Nephron (organoid): ENCODE measurements at regions not wholly inside any gene's neighbourhood (a gene's known extent, or its start where the extent isn't known, plus 50 kb on each side); places are given as distances from the start of the nearest gene placed in this dataset.

ENCODE experiments used
- H3K27ac Mint-ChIP-seq, 3 experiments: 2 replicates each; pipeline ENCODE4 v1.8.0; 2020; ENCODE audit warnings: mixed read lengths in 3 of 3, mild to moderate bottlenecking in 2 of 3, moderate library complexity in 1 of 3
- H3K27me3 Mint-ChIP-seq: 2 replicates; pipeline ENCODE4 v1.8.0; 2021; ENCODE audit warnings: low read depth, mild to moderate bottlenecking, moderate library complexity, mixed read lengths
- H3K36me3 Mint-ChIP-seq: 2 replicates; pipeline ENCODE4 v1.8.0; 2020; ENCODE audit warnings: low read depth, mixed read lengths
- H3K4me1 Mint-ChIP-seq: 2 replicates; pipeline ENCODE4 v1.8.0; 2020; ENCODE audit warnings: mixed read lengths
- H3K4me3 Mint-ChIP-seq, 3 experiments: 2 replicates each; pipeline ENCODE4 v1.8.0; 2020; ENCODE audit warnings: mild to moderate bottlenecking in 3 of 3, mixed read lengths in 3 of 3, moderate library complexity in 2 of 3
- H3K9me3 Mint-ChIP-seq: 2 replicates; pipeline ENCODE4 v1.8.0; 2020; ENCODE audit warnings: mixed read lengths
- CTCF ChIP-seq, 3 experiments: fragments of 200-600 bp; sonication (generic); IDR thresholded peaks; one replicate each; pipeline ENCODE4 v1.5.0; 2021; ENCODE audit warnings: antibody characterized with exemption in 3 of 3; ENCODE audit not compliant: unreplicated experiment in 3 of 3

- H3K27me3 Mint-ChIP-seq = peaks cover 79% of the 10 kb centered on the region
- peaks cover 9% of the 10 kb centered on the region for H3K36me3 Mint-ChIP-seq
- TF ChIP-seq CTCF (IDR thresholded peaks at IDR 0.05; ENCODE audit: unreplicated experiment in 3 of 3) = no peak
Measured at GRCh38 chr1:38579056-38579455, 280.5 kb downstream of the RRAGC start.

GRCh38 chr1:38578271-38578951 is 281.2 kb downstream of the RRAGC start:
- Mint-ChIP-seq H3K4me1 (peaks cover 12% of the 10 kb centered on the region), H3K9me3 (peaks cover 8% of the 10 kb centered on the region), H3K27ac (peak overlapping the region in 1 of 3 experiments; percentile 2), H3K36me3 (peaks cover 6% of the 10 kb centered on the region), H3K27me3 (peaks cover 79% of the 10 kb centered on the region), H3K4me3 (peak overlapping the region; percentile 76 to 83 (median 79))
- TF ChIP-seq CTCF (IDR thresholded peaks at IDR 0.05; ENCODE audit: unreplicated experiment in 3 of 3) = no peak

More at GRCh38 chr1:38579056-38579455, 280.5 kb downstream of the RRAGC start:
- Mint-ChIP-seq H3K4me1 (peaks cover 12% of the 10 kb centered on the region), H3K9me3 (peaks cover 14% of the 10 kb centered on the region), H3K27ac (no peak overlapping the region), H3K4me3 (peak overlapping the region in 2 of 3 experiments; percentile 9 to 79)

- Mint-ChIP-seq H3K27ac (peak overlapping the region in 1 of 3 experiments; percentile 2), H3K4me1 (peaks cover 12% of the 10 kb centered on the region), H3K36me3 (peaks cover 4% of the 10 kb centered on the region), H3K27me3 (peaks cover 77% of the 10 kb centered on the region), H3K9me3 (peaks cover 5% of the 10 kb centered on the region), H3K4me3 (peak overlapping the region; percentile 76 to 83 (median 79))
- TF ChIP-seq CTCF (IDR thresholded peaks at IDR 0.05; ENCODE audit: unreplicated experiment in 3 of 3) = no peak
Measured at GRCh38 chr1:38577937-38578270, 281.7 kb downstream of the RRAGC start.

- Mint-ChIP-seq H3K27ac (no peak overlapping the region), H3K9me3 (peaks cover 5% of the 10 kb centered on the region), H3K36me3 (peaks cover 4% of the 10 kb centered on the region), H3K27me3 (peaks cover 80% of the 10 kb centered on the region), H3K4me3 (peak overlapping the region; percentile 76 to 83 (median 79)), H3K4me1 (peaks cover 12% of the 10 kb centered on the region)
- no peak for TF ChIP-seq CTCF (IDR thresholded peaks at IDR 0.05; ENCODE audit: unreplicated experiment in 3 of 3)
Measured at GRCh38 chr1:38577385-38577784, 282.2 kb downstream of the RRAGC start.

- no peak overlapping the region for H3K4me3 Mint-ChIP-seq
- H3K9me3 Mint-ChIP-seq = no peaks in the 10 kb centered on the region
- peaks cover 89% of the 10 kb centered on the region for H3K27me3 Mint-ChIP-seq
- TF ChIP-seq CTCF (IDR thresholded peaks at IDR 0.05; ENCODE audit: unreplicated experiment in 3 of 3) = no peak
- no peaks in the 10 kb centered on the region for H3K36me3 Mint-ChIP-seq
- H3K4me1 Mint-ChIP-seq = peaks cover 10% of the 10 kb centered on the region
- no peak overlapping the region for H3K27ac Mint-ChIP-seq
Measured at GRCh38 chr1:38576241-38576640, 283.3 kb downstream of the RRAGC start.

GRCh38 chr1:38571726-38572125 is 287.8 kb downstream of the RRAGC start:
- H3K4me3 Mint-ChIP-seq = no peak overlapping the region
- peaks cover 12% of the 10 kb centered on the region for H3K4me1 Mint-ChIP-seq
- H3K27me3 Mint-ChIP-seq = peaks cover 86% of the 10 kb centered on the region
- no peaks in the 10 kb centered on the region for H3K36me3 Mint-ChIP-seq
- H3K9me3 Mint-ChIP-seq = no peaks in the 10 kb centered on the region
- H3K27ac Mint-ChIP-seq = no peak overlapping the region
- no peak for TF ChIP-seq CTCF (IDR thresholded peaks at IDR 0.05; ENCODE audit: unreplicated experiment in 3 of 3)
